H9 (cell line): ENCODE measurements at regions not wholly inside any gene's neighbourhood (a gene's known extent, or its start where the extent isn't known, plus 50 kb on each side); places are given as distances from the start of the nearest gene placed in this dataset.

Experiments
- DNase-seq: peaks from one replicate; pipeline ENCODE4 v3.0.0-alpha.2; 2017
- H2AFZ ChIP-seq: one replicate; pipeline ENCODE4 v1.6.1; 2013; ENCODE audit warnings: mild to moderate bottlenecking, low read length, control low read depth, moderate library complexity
- H2AK5ac ChIP-seq: 2 replicates; pipeline ENCODE4 v1.6.1; 2013; ENCODE audit warnings: low read length, control low read depth, mixed read lengths; ENCODE audit not compliant: insufficient read length
- H2BK120ac ChIP-seq: one replicate; pipeline ENCODE4 v1.6.1; 2013; ENCODE audit warnings: low read depth, mild to moderate bottlenecking, low read length, control low read depth, inconsistent platforms; ENCODE audit not compliant: poor library complexity, severe bottlenecking
- H2BK12ac ChIP-seq: 2 replicates; pipeline ENCODE4 v1.6.1; 2013; ENCODE audit warnings: low read length, control low read depth, mixed read lengths, low read depth; ENCODE audit not compliant: insufficient read length
- H2BK15ac ChIP-seq: 2 replicates; pipeline ENCODE4 v1.6.1; 2013; ENCODE audit warnings: low read depth, low read length, control low read depth
- H2BK20ac ChIP-seq: one replicate; pipeline ENCODE4 v1.6.1; 2013; ENCODE audit warnings: low read depth, mild to moderate bottlenecking, low read length, control low read depth, inconsistent platforms; ENCODE audit not compliant: poor library complexity, severe bottlenecking
- H2BK5ac ChIP-seq: 2 replicates; pipeline ENCODE4 v1.6.1; 2013; ENCODE audit warnings: low read length, control low read depth, mixed read lengths; ENCODE audit not compliant: insufficient read length
- H3K14ac ChIP-seq: 2 replicates; pipeline ENCODE4 v1.6.1; 2013; ENCODE audit warnings: low read length, control low read depth; ENCODE audit not compliant: insufficient read depth
- H3K18ac ChIP-seq: 2 replicates; pipeline ENCODE4 v1.6.1; 2013; ENCODE audit warnings: low read depth, mild to moderate bottlenecking, mixed read lengths, low read length, control low read depth; ENCODE audit not compliant: insufficient read length
- H3K23ac ChIP-seq: 2 replicates; pipeline ENCODE4 v1.6.1; 2013; ENCODE audit warnings: low read length, control low read depth, mixed read lengths, low read depth; ENCODE audit not compliant: insufficient read length
- H3K23me2 ChIP-seq: 2 replicates; pipeline ENCODE4 v1.6.1; 2013; ENCODE audit warnings: low read depth, mild to moderate bottlenecking, mixed read lengths, low read length, control low read depth; ENCODE audit not compliant: insufficient read length, poor library complexity, severe bottlenecking
- H3K27ac ChIP-seq: 2 replicates; pipeline ENCODE4 v1.5.1; 2013; ENCODE audit warnings: low read length, control low read depth, mixed read lengths, low read depth; ENCODE audit not compliant: insufficient read length
- H3K27me3 ChIP-seq: 2 replicates; pipeline ENCODE4 v1.6.1; 2013; ENCODE audit warnings: low read length, control low read depth, inconsistent platforms; ENCODE audit not compliant: insufficient read depth
- H3K4ac ChIP-seq: 2 replicates; pipeline ENCODE4 v1.6.1; 2013; ENCODE audit warnings: low read depth, mild to moderate bottlenecking, control low read depth, inconsistent platforms, low read length, moderate library complexity
- H3K4me1 ChIP-seq: 2 replicates; pipeline ENCODE4 v1.6.1; 2013; ENCODE audit warnings: low read length, control low read depth, inconsistent platforms; ENCODE audit not compliant: insufficient read depth
- H3K4me2 ChIP-seq: 2 replicates; pipeline ENCODE4 v1.6.1; 2013; ENCODE audit warnings: low read length, control low read depth, mixed read lengths; ENCODE audit not compliant: insufficient read length, insufficient read depth
- H3K56ac ChIP-seq: 2 replicates; pipeline ENCODE4 v1.6.1; 2013; ENCODE audit warnings: low read depth, mild to moderate bottlenecking, mixed read lengths, low read length, control low read depth; ENCODE audit not compliant: insufficient read length
- H3K79me1 ChIP-seq: 2 replicates; pipeline ENCODE4 v1.6.1; 2013; ENCODE audit warnings: low read depth, mild to moderate bottlenecking, moderate library complexity, low read length, control low read depth, inconsistent platforms; ENCODE audit not compliant: insufficient read depth, poor library complexity, severe bottlenecking
- H3K79me2 ChIP-seq: 2 replicates; pipeline ENCODE4 v1.6.1; 2013; ENCODE audit warnings: low read length, control low read depth, inconsistent platforms; ENCODE audit not compliant: insufficient read depth
- H3K9ac ChIP-seq: 2 replicates; pipeline ENCODE4 v1.6.1; 2013; ENCODE audit warnings: low read length, control low read depth, mixed read lengths; ENCODE audit not compliant: insufficient read length; ENCODE audit errors: extremely low read depth
- H3K9me3 ChIP-seq: one replicate; pipeline ENCODE4 v1.6.1; 2013; ENCODE audit warnings: low read depth, low read length, inconsistent platforms; ENCODE audit not compliant: control insufficient read depth
- H3T11ph ChIP-seq: one replicate; pipeline ENCODE4 v1.6.1; 2013; ENCODE audit warnings: mild to moderate bottlenecking, low read length, control low read depth, inconsistent platforms
- H4K20me1 ChIP-seq: one replicate; pipeline ENCODE4 v1.6.1; 2013; ENCODE audit not compliant: control insufficient read depth, insufficient read length, insufficient read depth
- H4K5ac ChIP-seq: 2 replicates; pipeline ENCODE4 v1.6.1; 2013; ENCODE audit warnings: low read depth, mild to moderate bottlenecking, mixed read lengths, low read length, control low read depth; ENCODE audit not compliant: insufficient read length
- H4K8ac ChIP-seq: replicated peaks from 2 replicates; pipeline ENCODE4 v1.6.1; 2013; ENCODE audit warnings: low read length, control low read depth, mixed read lengths, low read depth; ENCODE audit not compliant: insufficient read length
- H4K91ac ChIP-seq: 2 replicates; pipeline ENCODE4 v1.6.1; 2013; ENCODE audit warnings: low read depth, mild to moderate bottlenecking, moderate library complexity, mixed read lengths, low read length, control low read depth; ENCODE audit not compliant: insufficient read length
- H3K27ac Mint-ChIP-seq, 3 experiments: 2 replicates in 2 of 3; 3 replicates in 1 of 3; pipeline ENCODE4 v1.8.0; 2020 to 2021; ENCODE audit warnings: mixed read lengths in 3 of 3, mild to moderate bottlenecking in 1 of 3, moderate library complexity in 1 of 3
- H3K27me3 Mint-ChIP-seq: 2 replicates; pipeline ENCODE4 v1.8.0; 2021; ENCODE audit warnings: low read depth, mild to moderate bottlenecking, moderate library complexity, mixed read lengths
- H3K36me3 Mint-ChIP-seq, 3 experiments: 2 replicates in 2 of 3; 3 replicates in 1 of 3; pipeline ENCODE4 v1.8.0; 2020 to 2021; ENCODE audit warnings: low read depth in 3 of 3, mixed read lengths in 3 of 3; ENCODE audit not compliant: insufficient read depth in 1 of 3
- H3K4me1 Mint-ChIP-seq, 2 experiments: 2 replicates each; pipeline ENCODE4 v1.8.0; 2020; ENCODE audit warnings: mixed read lengths in 2 of 2
- H3K4me3 Mint-ChIP-seq, 2 experiments: 2 replicates in 1 of 2; 3 replicates in 1 of 2; pipeline ENCODE4 v1.8.0; 2020 to 2021; ENCODE audit warnings: mild to moderate bottlenecking in 2 of 2, mixed read lengths in 2 of 2, moderate library complexity in 1 of 2
- H3K9me3 Mint-ChIP-seq, 2 experiments: 2 replicates in 1 of 2; 3 replicates in 1 of 2; pipeline ENCODE4 v1.8.0; 2020; ENCODE audit warnings: mild to moderate bottlenecking in 2 of 2, mixed read lengths in 2 of 2, moderate library complexity in 1 of 2
- WGBS: extraction: QIAGEN DNeasy Blood & Tissue Kit; methylation state at CpG from one replicate; pipeline ENCODE4 v1.1.7; 2013; ENCODE audit warnings: missing lambda C conversion rate, low lambda C conversion rate, mixed read lengths; ENCODE audit not compliant: insufficient read length; ENCODE audit errors: extremely low coverage; 5-methylcytosine and 5-hydroxymethylcytosine counted together
- TF ChIP-seq, protein P1 (sequence below): fragments of 200-600 bp; sonication (generic); conservative IDR thresholded peaks from 3 replicates; pipeline ENCODE4 v1.8.0; 2021; ENCODE audit warnings: antibody characterized with exemption, mild to moderate bottlenecking

DNA sequence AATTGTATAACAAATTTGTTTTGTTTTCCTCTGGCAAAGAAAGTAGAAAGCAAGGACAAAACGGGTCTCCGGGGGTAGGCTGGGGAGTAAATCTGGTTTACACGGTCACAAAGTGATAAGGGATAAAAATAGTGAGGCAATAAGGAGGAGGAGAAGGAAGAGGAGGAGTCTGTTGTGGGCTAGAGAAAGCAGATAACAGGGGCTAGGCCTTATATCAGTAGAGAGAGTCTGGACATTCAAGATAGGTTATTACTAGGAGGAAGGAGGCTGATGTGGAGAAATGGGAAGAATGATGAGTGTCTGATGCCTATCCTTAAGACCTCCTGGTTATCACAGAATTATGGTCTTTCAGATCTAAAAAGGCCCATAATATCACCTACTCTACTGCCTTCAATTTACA is 83.2 kb upstream of the SSTR1 start:
- Histone ChIP-seq H3K27me3 (no peaks in the 10 kb centered on the region), H3K9me3 (no peaks in the 10 kb centered on the region), H4K91ac (no peak overlapping the region), H2BK20ac (no peak overlapping the region), H2BK120ac (no peak overlapping the region), H3K79me2 (no peaks in the 10 kb centered on the region), H2BK5ac (no peak overlapping the region), H3K4me2 (no peak overlapping the region), H3K23me2 (no peaks in the 10 kb centered on the region), H3T11ph (no peak overlapping the region), H2BK15ac (no peak overlapping the region), H3K27ac (no peak overlapping the region), H3K14ac (no peak overlapping the region), H3K56ac (no peak overlapping the region), H4K20me1 (no peaks in the 10 kb centered on the region), H3K4me1 (peaks cover 8% of the 10 kb centered on the region; the same call in 1 of the 2 replicates), H2BK12ac (no peak overlapping the region), H3K9ac (no peak overlapping the region), H2AFZ (no peak overlapping the region), H4K8ac (no peak overlapping the region), H3K23ac (no peak overlapping the region), H2AK5ac (no peak overlapping the region), H4K5ac (no peak overlapping the region), H3K79me1 (no peaks in the 10 kb centered on the region), H3K18ac (no peak overlapping the region), H3K4ac (no peak overlapping the region)
- TF ChIP-seq, protein P1, sequence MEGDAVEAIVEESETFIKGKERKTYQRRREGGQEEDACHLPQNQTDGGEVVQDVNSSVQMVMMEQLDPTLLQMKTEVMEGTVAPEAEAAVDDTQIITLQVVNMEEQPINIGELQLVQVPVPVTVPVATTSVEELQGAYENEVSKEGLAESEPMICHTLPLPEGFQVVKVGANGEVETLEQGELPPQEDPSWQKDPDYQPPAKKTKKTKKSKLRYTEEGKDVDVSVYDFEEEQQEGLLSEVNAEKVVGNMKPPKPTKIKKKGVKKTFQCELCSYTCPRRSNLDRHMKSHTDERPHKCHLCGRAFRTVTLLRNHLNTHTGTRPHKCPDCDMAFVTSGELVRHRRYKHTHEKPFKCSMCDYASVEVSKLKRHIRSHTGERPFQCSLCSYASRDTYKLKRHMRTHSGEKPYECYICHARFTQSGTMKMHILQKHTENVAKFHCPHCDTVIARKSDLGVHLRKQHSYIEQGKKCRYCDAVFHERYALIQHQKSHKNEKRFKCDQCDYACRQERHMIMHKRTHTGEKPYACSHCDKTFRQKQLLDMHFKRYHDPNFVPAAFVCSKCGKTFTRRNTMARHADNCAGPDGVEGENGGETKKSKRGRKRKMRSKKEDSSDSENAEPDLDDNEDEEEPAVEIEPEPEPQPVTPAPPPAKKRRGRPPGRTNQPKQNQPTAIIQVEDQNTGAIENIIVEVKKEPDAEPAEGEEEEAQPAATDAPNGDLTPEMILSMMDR: no peak
- Mint-ChIP-seq H3K4me3 (no peak overlapping the region), H3K36me3 (peaks cover 0 to 1% (median 0%) of the 10 kb centered on the region in 3 experiments; a peak in 1 of 7 replicates), H3K27ac (peak overlapping the region in 1 of 3 experiments; percentile 28; a peak in 1 of 7 replicates), H3K9me3 (no peaks in the 10 kb centered on the region), H3K4me1 (peaks cover 21 to 28% of the 10 kb centered on the region in 2 experiments), H3K27me3 (peaks cover 2% of the 10 kb centered on the region; the same call in 1 of the 2 replicates)
- WGBS: no CpG with 5 or more reads among the region's 3 CpGs
- DNase-seq: no peak
